GM21723 (cell line): ENCODE measurements at regions not wholly inside any gene's neighbourhood (a gene's known extent, or its start where the extent isn't known, plus 50 kb on each side); places are given as distances from the start of the nearest gene placed in this dataset.
"Not testable (repeated sequence)": the region's sequence is repeated elsewhere in the genome, so short reads cannot be mapped to it uniquely, and the experiment has no call there.

Experiments used
- ATAC-seq: cut with Tn5 transposase; IDR thresholded peaks from one replicate; pipeline ENCODE4 v1.9.1; 2021; ENCODE audit warnings: mild to moderate bottlenecking, moderate library complexity; ENCODE audit not compliant: unreplicated experiment

GRCh38 chr22:23384431-23384830 is 195.7 kb downstream of the IGLL1 start:
- ATAC-seq: no peak

- no peak for ATAC-seq
These were observed 196.4 kb downstream of the IGLL1 start for GRCh38 chr22:23383491-23384361.

GRCh38 chr22:23382428-23383218 is 197.5 kb downstream of the IGLL1 start:
- ATAC-seq: no peak

GRCh38 chr22:23381661-23382427 is 198.2 kb downstream of the IGLL1 start:
- no peak for ATAC-seq

DNA sequence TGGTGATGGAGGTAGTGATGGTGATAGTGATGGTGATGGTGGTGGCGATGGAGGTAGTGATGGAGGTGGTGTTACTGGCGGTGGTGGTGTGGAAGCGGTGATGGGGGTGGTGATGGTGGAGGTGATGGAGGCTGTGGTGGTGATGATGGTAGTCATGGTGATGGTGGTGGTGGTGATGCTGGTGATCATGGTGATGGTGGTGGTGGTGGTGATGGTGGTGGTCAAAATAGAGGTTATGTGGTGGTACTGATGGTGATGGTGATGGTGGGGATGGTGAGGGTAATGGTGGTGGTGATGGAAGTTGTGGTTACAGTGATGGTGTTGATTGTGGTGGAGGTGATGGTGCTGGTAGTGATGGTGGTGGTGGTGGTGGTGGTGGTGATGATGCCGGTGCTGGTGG is 199.2 kb downstream of the IGLL1 start:
- ATAC-seq: no peak

GRCh38 chr22:23380230-23380573 is 199.9 kb downstream of the IGLL1 start:
- ATAC-seq: no peak

DNA sequence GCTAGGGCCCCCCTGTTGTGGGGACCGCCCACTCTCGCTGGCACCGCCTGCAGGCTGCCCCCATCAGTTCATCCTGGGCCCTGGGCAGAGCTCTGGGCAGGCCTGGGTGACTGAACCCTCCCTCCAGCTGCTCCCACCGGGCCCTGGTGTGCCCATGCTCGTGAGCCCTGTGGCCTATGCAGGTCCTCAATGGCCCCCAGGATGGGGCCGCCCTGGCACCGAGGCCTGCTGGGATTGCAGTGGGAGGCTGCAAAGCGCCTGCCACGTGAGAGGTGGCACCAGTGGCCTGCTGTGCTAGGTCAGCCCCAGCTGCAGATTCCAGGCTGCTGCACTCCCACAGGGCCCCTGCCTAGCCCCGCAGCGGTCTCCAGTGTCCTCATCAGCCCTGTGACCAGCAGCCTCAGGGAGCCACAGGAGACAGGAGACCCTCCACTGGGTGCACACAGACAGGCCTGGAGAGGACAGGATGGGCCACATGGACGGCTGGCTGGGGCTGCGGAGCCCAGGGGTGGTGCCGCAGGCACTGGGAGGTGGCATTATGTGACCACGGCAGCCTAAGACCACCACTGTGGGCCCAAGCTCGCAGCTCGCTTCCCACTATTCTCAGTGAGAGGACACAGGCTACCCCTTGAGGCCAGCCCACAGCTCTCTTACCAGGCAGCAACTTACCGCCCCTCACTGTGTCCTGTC is 199.4 kb downstream of the BCR start:
- ATAC-seq: not testable (repeated sequence)

DNA sequence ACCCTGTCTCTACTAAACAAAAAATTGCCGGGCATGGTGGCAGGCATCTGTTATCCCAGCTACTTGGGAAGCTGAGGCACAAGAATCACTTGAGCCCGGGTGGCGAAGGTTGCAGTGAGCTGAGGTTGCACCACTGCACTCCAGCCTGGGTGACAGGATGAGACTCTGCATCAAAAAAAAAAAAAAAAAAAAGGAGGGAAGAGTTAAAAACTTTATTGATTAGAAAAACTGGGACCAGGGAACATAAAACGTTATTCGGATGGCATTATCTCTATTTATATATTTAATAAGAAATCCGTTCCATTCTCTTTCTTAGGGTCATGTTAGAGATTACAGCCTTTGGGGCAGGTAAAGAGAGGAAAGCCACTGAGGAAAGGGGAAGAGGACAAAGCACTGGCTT is 197.5 kb downstream of the BCR start:
- no peak for ATAC-seq

DNA sequence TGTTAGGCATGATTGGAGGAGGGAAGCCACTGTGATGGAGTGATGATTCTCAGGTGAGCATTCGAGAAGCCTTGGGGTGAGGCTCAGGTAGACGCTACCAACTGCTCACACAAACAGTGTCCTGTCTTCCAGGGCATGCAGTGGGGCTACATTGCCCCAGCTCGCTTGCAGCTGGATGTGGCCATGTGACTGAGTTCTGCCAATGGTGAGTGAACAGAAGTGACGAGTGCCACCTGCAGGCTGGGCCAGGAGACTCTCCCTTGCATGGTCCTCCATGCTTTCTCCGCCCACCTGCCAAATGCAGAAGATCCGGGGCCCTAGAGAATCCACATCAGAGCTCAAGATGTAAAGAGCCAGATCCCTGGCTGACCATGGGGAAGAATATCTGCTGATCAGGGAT is 195.9 kb downstream of the BCR start:
- ATAC-seq: no peak

GRCh38 chr22:23375031-23375827 is 194.9 kb downstream of the BCR start:
- no peak for ATAC-seq

DNA sequence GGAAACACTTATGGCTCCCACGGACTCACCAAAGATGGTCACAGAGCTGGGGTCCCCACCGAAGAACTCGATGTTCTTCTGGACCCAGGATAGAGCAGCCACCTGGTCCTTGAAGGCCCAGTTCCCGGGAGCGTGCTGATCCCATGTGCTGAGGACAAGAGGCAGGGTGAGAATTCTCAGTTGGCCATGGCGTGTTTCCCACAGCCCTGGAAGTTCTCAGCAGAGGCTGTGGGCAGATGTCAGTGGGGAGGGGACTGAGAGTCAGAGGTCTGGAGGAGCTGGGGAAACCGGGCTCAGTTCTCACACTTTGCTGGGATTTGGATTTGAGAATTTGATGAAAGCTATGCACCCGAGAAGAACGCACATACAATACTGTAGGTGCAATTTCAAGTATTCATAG is 193.3 kb downstream of the BCR start:
- ATAC-seq: no peak

DNA sequence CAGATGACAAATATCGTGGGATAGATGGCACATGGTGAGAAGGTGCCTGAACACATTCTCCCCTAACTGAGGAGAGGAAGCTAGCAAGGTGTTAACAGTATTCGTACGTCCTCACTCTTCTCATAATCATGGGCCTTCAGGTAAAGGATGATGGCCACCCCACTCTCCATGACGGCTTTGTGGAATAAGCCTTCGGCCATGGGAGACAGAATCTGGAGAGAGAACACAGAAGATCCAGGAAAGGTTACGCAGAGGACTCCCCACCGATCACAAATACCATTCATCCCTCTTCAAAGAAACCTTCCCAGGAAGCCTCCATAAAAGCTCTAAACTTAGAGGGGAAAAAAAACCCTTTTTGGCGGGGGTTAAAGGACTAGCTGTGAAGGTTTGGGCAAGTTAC is 189.9 kb downstream of the BCR start:
- no peak for ATAC-seq

DNA sequence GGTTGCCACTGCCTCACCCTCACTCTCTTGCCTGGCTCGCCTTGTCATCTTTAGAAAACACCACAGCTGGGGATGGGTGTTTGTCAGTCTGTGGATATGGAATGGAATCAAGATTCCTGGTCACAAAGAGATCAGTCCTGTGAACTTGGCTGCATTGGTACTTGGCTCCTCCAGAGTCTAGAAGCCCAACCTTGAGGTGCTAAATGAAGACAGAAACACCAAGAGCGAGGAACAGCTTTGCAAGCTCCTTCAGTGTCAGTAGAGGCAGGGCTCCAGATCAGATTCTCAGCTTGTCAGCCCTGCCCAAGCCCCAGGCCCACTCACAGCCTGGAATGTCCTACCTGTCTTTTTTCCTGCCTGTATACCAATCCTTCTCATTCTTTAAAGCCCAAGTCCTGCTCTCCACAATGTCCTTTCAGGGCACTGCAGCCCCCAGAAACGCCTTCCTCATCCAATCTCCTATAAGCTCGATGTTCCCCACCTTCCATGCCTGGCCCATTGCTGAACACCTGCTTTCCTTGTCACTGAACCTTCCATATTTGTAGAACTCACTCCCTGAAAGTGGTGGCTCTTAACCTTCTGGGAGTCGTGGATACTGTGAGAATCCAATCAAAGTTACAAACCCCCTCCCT is 188.9 kb downstream of the BCR start:
- ATAC-seq: no peak
